SW 1271 (cell line): ENCODE measurements at regions not wholly inside any gene's neighbourhood (a gene's known extent, or its start where the extent isn't known, plus 50 kb on each side); places are given as distances from the start of the nearest gene placed in this dataset.

Experiments used
- DNase-seq, 2 experiments: peaks; one replicate each; lab custom pipeline; 2025; lab: John Stamatoyannopoulos, UW

- no peak for DNase-seq
These were observed 193.9 kb downstream of the PHLDA1 start for GRCh38 chr12:75837700-75838099.

- DNase-seq: no peak
These were observed 195.0 kb downstream of the PHLDA1 start for GRCh38 chr12:75836533-75836932.

- no peak for DNase-seq
These were observed 197.0 kb downstream of the PHLDA1 start for GRCh38 chr12:75834591-75834990.

- no peak for DNase-seq
These were observed 198.3 kb downstream of the PHLDA1 start for GRCh38 chr12:75833268-75833667.

GRCh38 chr12:75831402-75831801 lies 200.2 kb downstream of the PHLDA1 start:
- no peak for DNase-seq

- DNase-seq: no peak
These were observed 204.5 kb downstream of the PHLDA1 start for GRCh38 chr12:75827061-75827460.

GRCh38 chr12:75825686-75826085 lies 205.9 kb downstream of the PHLDA1 start:
- peak in 1 of 2 experiments; percentile 12 for DNase-seq

- peak in 1 of 2 experiments; percentile 9 for DNase-seq
These were observed 208.1 kb downstream of the PHLDA1 start for GRCh38 chr12:75823475-75823874.

GRCh38 chr12:75822416-75822815 lies 209.2 kb downstream of the PHLDA1 start:
- DNase-seq: no peak

- no peak for DNase-seq
These were observed 210.6 kb downstream of the PHLDA1 start for GRCh38 chr12:75820848-75821578.

- no peak for DNase-seq
These were observed 211.5 kb downstream of the PHLDA1 start for GRCh38 chr12:75820071-75820470.

- DNase-seq: no peak
These were observed 212.1 kb downstream of the PHLDA1 start for GRCh38 chr12:75819512-75819911.

GRCh38 chr12:75818863-75819262 lies 212.7 kb downstream of the PHLDA1 start:
- no peak for DNase-seq

- peak in 1 of 2 experiments; percentile 79 for DNase-seq
These were observed 214.7 kb downstream of the PHLDA1 start for GRCh38 chr12:75816897-75817296.

GRCh38 chr12:75815756-75816155 lies 215.8 kb downstream of the PHLDA1 start:
- no peak for DNase-seq

- DNase-seq: peak in 1 of 2 experiments; percentile 32
These were observed 216.5 kb downstream of the PHLDA1 start for GRCh38 chr12:75814851-75815754.

- no peak for DNase-seq
These were observed 218.5 kb downstream of the PHLDA1 start for GRCh38 chr12:75813072-75813471.

GRCh38 chr12:75812271-75813018 lies 219.1 kb downstream of the PHLDA1 start:
- no peak for DNase-seq

- no peak for DNase-seq
These were observed 221.8 kb downstream of the PHLDA1 start for GRCh38 chr12:75809746-75810145.

GRCh38 chr12:75807494-75807893 lies 224.1 kb downstream of the PHLDA1 start:
- no peak for DNase-seq

GRCh38 chr12:75805905-75806304 lies 225.7 kb downstream of the PHLDA1 start:
- no peak for DNase-seq

GRCh38 chr12:75805320-75805719 lies 226.3 kb downstream of the PHLDA1 start:
- no peak for DNase-seq
